HG02981 (cell line): ENCODE measurements at regions not wholly inside any gene's neighbourhood (a gene's known extent, or its start where the extent isn't known, plus 50 kb on each side); places are given as distances from the start of the nearest gene placed in this dataset.
A peak's percentile ranks its signal among the peaks of the same experiment; 100 is the strongest.
"Not testable (repeated sequence)": the region's sequence is repeated elsewhere in the genome, so short reads cannot be mapped to it uniquely, and the experiment has no call there.

Experiments
- ATAC-seq: cut with Tn5 transposase; IDR thresholded peaks from one replicate; pipeline ENCODE4 v1.9.1; 2021; ENCODE audit warnings: mild to moderate bottlenecking, moderate library complexity; ENCODE audit not compliant: unreplicated experiment

DNA sequence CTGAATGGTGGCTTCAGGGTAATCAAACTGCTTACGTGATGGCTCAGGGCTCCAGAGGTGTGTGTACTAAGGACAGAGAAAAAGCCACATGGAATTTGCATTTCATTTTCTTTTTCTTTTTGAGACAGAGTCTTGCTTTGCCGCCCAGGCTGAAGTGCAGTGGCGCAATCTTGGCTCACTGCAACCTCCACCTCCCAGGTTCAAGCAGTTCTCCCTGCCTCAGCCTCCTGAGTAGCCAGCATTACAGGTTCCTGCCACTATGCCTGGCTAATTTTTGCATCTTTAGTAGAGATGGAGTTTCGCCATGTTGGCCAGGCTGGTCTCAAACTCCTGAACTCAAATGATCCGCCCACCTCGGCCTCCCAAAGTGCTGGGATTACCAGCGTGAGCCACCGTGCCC is 103.7 kb upstream of the CLINT1 start:
- ATAC-seq, result not testable (repeated sequence)

DNA sequence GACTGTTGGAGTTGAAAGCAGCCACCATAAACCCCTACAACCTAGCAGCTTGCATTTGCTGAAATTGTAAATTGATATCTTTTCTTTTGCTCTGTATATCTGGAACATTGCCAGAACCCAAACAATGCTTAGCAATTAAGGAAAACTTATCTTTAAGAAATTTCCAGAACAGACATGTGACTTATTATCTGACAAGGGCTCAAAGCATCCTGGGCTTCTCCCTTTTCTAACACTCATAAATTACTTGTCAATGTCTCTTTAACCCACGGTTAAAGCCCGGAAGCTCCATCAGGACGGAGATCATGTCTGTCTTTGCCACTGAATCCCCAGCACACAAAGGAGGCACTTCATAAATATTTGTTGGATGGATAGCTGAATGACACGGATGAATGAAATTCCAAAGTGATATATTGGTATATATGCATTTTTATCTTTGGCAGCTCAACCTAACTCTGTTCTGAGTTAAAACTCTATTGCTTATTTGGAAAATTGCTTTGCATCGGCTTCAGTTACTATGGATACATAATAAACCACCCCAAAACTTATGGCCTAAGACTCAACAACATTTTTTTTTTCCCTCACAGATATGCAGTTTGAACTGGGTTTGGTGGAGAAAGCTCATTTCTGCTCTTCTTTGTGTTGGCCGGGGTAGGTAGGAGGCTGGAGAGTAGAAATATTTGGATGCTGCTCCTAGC is 103.1 kb upstream of the CLINT1 start:
- no peak for ATAC-seq

DNA sequence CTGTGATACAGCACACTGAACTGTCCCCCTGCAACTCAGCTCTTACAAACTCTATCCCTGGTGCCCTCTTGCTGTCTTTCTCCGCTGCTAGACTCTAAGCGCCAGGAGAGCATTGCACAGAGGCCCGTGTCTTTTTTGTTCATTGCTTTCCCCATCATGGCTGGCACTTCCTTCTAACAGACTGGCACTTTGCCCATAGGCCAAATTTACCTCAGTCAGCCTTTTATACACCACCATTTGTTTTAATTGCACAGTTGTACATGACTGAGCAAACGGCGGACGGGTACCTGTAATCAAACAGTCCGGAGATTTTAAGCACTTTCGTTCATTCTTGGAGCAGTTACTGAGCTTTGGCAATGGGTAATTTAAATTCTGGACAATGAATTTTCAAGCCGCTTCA is 102.2 kb upstream of the CLINT1 start:
- no peak for ATAC-seq

DNA sequence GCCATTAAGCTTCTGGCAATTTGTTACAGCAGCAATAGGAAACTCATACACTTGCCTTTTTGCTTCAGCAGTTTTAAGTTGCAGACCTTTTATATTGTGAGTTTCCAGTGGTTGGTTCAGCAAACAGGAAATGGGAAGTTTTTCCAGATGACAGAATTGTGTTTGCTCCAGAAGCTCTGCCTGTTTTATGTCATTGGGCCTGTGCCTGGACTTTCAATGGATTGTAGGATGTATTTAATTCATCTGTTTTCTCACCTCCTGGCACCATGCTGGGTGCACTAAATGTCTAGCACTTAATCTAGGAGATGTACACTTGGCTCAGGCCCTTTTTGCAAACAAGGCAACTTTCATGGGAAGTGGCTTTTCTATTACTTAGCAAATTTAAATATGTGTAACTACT is 100.4 kb upstream of the CLINT1 start:
- no peak for ATAC-seq

DNA sequence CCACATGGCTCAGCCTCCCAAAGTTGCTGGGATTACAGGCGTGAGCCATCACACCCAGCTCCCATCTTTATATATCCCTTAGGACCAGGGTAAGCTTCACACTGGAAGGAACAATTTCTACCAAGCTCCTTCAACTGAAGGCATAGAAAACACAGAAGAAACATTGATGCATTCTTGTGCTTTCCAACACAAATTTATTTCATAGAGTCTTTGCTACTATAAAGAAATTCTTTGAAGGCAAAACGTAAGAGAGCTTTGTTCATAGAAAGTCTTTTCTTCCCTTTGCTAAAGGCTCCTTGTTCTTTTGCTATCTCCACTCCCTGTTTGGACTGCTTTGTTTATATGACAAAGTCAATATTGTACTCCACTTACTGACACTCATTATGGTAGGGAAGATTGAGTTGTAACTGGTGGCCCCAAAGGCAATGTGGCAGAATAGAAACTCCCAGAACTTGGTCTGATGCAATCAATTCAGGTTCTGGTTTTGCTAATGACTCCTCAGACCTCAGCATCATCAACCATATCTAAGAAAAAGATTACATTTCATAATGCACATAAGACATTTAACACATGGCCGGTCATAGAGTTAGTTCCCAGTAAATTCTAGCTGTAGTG is 97.4 kb upstream of the CLINT1 start:
- ATAC-seq, result no peak

DNA sequence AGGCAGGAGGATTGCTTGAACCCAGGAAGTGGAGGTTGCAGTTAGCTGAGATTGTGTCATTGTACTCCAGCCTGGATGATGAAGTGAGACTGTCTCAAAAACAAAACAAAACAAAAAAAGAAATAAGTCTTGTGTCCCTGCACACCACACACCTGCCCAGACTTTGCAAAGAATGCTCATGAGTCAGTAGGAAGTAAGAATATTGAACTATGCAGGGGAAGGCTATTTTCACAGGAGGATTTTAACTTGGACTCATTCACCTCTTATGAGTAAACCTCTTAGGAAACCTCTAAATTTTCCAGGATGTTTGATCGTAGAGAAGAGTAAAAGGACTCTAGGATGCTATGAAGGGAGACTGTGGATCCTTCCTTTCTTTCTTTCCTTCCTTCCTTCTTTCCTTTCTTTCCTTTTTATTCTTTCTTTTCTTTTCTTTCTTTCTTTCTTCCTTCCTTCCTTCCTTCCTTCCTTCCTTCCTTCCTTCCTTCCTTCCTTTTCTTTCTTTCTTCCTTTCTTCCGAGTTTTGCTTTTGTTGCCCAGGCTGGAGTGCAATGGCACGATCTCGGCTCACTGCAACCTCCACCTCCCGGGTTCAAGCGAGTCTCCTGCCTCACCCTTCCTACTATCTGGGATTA is 96.7 kb upstream of the CLINT1 start:
- ATAC-seq, result no peak

DNA sequence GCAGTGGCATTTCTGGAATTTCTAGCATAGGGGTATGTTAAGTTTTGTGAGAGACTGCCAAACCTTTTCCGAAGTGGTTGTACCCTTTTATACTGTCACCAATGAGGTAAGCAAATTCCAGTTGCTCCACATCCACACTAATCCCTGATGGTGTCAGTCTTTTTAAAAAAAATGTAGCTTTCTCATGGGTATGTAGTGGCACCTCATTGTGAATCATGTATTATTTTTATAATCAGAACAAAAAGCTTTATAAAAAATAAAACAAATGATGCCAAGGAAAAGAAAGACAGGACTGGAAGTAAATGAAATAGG is 93.4 kb upstream of the CLINT1 start:
- ATAC-seq, result no peak

DNA sequence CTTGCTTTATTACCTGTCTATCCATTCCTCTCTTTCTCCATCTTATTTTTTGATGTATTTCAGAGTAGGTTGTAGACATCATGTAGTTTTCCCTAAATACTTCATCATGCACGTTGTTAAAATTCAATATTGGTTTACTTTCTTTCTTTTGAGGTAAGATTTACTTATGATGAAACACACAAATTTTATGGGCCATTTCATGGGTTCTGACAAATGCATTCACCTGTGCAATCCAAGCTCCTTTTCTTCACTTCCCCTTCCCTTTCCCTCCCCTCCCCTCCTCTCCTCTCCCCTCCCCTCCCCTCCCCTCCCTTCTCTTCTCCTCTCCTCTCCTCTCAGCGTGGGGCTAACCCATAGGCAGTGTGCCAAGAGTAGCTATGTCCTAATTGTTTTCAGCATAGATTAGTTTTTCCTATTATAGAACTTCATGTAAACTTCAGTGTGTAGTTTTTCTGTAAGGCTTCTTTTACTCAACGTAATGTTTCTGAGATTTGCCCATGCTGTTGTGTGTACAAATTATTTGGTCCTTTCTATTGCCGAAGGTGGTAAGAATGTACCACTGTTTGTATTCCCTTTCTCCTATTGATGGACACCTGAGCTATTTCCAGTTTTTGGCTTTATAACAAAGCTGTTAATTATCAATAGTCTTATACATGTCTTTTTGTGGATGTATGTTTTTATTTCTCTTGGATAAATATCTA is 92.9 kb upstream of the CLINT1 start:
- ATAC-seq, result no peak

DNA sequence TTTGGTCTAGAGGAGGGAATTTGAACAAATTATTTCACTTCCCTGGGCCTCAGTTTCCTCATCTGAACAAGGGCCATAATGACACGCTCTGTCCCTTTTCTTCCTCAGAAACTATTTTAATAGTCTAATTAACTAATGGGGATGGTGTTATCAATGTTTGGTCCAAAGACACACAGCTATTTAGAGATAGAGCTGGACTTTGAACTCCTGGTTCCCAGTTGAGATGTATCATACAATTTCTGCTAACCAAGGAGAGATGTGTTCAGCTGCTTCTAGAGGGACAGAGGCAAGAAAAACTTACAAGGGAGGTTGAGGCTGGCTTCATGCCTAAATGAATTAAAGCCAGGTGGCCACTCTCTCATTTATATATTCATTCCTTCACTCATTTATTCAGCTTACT is 90.6 kb upstream of the CLINT1 start:
- ATAC-seq, result no peak

DNA sequence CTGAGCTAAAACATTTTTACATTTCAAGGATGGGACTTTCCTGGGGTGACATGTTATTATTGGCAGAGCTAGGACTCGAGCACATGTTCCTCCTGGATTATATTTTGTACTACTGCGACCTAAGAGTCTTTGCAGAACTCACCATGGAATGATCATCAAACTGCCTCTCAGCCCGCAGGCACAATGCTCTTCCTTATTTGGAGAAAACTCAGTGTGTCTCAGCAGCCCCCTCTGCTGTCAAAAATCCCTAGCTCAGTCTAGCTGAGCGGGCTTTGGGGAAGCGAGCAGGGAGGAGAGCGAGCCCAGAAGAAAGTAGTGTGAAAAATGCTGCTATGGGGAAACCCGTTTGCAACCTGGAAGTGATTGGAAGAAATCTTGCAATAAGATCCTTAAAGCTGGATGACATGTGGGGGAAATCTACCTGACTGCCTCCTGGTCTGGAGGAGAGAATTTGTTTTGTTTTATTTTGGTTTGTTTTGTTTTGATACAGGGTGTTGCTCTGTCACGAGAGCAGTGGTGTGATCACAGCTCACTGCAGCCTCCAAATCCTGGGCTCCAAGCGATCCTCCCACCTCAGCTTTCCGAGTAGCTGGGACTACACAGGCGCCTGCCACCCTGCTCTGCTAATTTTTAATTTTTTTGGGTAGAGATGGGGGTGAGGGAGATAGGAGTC is 89.9 kb upstream of the CLINT1 start:
- ATAC-seq, result peak; percentile 92

DNA sequence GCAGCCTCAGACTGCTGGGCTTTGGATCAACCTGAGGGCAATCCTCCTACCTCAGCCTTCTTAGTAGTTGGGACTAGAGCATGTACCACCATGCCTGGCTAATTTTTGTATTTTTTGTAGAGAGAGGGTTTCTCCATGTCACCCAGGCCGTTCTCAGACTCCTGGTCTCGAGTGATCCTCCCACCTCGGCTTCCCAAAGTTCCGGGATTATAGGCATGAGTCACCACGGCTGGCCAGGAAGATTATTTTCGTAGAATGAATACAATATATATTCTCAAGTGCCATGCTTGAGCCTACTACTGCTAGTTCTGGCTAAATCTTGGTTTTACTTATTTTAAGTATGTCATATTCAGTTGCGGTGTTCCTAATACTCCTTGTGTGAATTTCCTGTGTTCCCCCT is 88.2 kb upstream of the CLINT1 start:
- ATAC-seq, result no peak

DNA sequence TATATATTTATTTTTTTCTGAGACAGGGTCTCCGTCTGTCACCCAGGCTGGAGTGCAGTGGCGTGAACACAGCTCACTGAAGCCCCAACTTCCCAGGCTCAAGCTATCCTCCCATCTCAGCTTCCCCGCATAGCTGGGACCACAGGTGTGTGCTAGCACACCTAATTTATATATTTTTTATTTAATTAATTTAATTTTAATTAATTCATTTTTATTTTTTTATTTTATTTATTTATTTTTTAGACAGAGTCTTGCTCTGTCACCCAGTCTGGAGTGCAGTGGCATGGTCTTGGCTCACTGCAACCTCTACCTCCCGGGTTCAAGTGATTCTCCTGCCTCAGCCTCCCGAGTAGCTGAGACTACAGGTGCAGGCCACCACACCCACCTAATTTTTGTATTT is 86.9 kb upstream of the CLINT1 start:
- not testable (repeated sequence) for ATAC-seq

DNA sequence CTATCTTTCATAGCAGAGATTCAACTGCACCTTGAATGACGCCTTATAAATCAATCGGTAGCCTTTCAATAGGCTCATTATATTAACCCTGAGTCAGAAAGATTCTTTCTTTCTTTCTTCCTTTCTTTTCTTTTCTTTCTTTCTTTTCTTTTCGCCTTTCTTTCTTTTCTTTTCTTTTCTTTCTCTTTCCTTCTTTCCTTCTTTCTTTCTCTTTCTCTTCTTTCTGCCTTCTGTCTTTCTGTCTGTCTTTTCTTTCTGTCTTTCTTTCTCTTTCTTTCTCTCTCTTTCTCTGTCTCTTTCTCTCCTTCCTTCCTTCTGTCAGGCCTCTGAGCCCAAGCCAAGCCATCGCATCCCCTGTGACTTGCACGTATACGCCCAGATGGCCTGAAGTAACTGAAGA is 86.0 kb upstream of the CLINT1 start:
- ATAC-seq, result no peak

DNA sequence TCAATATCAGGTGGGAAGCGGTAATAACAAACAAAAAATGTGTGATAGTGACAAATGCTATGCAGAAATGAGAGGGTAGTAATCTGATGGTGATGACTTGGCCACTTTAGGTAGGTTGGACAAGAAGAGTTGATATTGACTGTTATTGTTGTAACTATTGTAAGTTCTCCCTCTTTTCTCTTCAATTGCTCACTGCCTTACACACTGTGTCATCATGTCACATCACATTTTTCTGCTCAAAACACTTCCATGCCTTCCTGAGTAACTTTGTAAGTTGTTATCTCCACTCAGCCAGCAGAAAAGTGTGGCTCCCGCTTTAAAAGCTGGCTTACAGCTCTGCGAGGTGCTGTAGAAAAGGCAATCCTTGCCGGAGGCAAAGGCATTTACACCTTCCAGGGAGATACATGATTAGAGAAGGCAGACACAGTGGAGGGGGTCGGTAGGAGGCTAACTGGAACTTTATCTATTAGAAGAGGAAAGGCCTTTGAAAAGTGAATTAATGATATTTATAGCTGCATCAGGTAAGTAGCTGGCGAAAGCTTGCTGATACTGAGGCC is 85.2 kb upstream of the CLINT1 start:
- ATAC-seq, result no peak

DNA sequence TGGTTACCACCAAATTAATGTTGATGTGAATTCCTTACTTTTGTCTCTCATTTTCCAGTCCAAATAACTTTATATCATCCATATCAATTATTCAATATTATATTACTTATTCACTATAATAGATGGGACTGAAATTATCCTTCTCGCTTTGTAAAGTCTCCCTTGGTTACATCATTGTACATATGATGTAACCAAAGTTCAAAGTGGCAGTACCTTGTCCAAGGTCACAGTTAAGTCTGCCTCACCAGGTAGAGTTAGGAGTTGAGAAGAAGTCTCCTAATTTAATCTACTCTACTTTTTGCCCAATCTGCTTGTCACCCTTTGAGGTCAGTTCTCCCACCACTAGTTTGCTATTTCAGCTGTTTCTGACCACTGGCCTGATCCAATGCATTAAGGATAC is 83.7 kb upstream of the CLINT1 start:
- no peak for ATAC-seq

DNA sequence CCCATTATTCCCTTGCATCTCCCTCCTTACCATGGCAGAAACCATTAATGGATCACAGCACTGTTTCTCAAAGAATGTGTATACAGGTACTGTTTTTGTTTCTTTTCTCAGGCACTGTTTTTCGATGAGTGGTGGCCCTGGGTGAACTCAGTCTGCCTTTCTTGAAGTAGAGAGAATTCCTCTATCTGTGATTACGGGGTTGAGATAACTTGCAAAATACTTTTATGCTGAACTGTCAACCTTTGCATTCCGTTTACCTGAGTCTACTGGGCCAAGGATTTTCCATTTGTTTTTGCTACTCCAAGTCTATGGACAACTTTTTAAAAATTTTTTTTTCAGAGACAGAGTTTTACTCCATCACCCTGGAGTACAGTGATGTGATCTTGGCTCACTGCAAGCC is 82.7 kb upstream of the CLINT1 start:
- no peak for ATAC-seq

DNA sequence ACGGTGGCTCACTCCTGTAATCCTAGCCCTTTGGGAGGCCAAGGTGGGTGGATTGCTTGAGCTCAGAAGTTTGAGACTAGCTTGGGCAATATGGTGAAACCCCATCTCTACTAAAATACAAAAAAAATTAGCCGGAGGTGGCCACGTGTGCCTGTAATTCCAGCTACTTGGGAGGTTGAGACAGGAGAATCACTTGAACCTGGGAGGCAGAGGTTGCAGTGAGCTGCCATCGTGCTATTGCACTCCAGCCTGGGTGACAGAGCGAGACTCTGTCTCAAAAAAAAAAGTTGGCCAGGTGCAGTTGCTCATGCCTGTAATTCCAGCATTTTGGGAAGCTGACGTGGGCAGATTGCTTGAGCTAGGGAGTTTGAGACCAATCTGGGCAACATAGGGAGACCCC is 79.2 kb upstream of the CLINT1 start:
- not testable (repeated sequence) for ATAC-seq

DNA sequence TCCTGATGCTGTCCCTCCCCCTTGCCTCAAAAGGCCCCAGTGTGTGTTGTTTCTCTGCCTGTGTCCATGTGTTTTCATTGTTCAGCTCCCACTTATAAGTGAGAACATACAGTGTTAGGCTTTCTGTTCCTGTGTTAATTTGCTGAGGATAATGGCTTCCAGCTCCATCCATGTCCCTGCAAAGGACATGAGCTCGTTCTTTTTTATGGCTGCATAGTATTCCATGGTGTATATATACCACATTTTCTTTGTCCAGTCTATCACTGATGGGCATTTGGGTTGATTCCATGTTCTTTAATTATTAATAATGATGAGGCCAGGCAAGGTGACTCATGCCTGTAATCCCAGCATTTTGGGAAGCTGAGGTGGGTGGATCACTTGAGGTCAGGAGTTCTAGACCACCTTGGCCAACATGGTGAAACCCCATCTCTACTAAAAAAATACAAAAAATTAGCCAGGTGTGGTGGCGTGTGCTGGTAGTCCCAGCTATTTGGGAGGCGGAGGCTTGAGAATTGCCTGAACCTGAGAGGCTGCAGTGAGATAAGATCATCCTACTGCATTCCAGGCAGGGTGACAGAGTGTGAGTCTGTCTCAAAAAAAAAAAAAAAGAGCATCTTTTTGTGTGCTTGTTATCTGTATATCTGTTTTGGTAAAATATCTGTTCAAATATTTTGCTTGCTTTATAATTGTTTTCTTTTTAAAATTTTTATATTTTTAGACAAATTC is 78.0 kb upstream of the CLINT1 start:
- ATAC-seq, result not testable (repeated sequence)

DNA sequence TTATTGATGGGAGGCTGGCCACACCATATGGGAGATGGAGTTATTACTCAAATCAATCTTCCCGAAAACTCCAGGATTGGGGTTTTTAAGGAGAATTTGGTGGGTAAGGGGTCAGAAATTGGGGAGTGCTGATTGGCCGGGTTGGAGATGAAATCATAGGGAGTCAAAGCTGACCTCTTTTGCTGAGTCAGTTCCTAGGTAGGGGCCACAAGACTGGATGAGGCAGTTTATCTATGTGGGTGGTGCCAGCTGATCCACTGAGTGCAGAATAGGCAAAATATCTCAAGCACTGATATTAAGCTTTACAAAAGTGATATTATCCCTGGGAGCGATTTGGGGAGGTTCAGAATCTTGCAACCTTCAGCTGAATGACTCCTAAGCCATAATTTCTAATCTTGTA is 75.7 kb upstream of the CLINT1 start:
- no peak for ATAC-seq

DNA sequence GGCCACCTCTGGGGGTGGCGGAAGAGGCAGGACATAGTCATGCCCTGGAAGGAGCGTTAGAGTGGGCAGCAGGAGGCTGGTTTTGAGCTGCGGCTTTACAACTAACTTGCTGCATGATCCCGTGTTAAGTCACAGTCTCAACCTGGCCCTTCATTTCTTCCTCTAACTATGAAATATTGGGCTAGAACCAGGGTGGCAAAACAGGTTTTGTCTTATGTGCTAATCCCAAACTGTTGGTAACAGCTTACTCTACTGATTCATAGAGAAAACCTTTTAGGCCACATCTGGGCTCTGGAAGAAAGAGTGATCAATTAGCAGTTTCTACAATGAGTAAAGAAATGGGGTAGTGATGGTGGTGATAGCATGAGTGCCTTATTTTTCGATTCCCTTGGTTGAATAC is 74.1 kb upstream of the CLINT1 start:
- ATAC-seq, result no peak

DNA sequence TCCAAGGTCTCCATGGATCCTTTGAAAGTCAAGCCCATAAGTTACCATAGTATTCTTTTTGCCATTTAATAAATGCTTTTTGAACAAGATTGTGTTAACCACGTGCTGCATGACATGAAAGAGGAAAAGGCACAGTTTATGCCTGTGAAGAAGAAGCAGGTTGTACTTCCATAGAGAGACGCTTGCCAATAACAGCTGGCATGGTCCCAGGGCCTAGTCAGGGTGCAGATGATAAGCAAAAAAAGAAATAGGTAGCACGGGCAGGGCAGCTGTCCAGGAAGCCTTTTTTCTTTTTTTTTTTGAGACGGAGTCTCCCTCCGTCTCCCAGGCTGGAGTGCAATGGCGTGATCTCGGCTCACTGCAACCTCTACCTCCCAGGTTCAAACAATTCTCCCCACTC is 71.8 kb upstream of the CLINT1 start:
- no peak for ATAC-seq
